Activated T-helper 17 cell treated with anti-CD3 and anti-CD28 coated beads, Interleukin-2, amount 50 U/mL, for 72 hours (primary cell): ENCODE measurements at regions not wholly inside any gene's neighbourhood (a gene's known extent, or its start where the extent isn't known, plus 50 kb on each side); places are given as distances from the start of the nearest gene placed in this dataset.
A peak's percentile ranks its signal among the peaks of the same experiment; 100 is the strongest.
"Not testable (repeated sequence)": the region's sequence is repeated elsewhere in the genome, so short reads cannot be mapped to it uniquely, and the experiment has no call there.

Experiments used
- ATAC-seq: fragments of 150-1000 bp; cut with Tn5 transposase; replicated peaks from 2 replicates; pipeline ENCODE4 v1.10.0; 2021; ENCODE audit warnings: mild to moderate bottlenecking, moderate library complexity
- H3K27ac Mint-ChIP-seq: one replicate; pipeline ENCODE4 v1.8.0; 2022; ENCODE audit warnings: mixed read lengths
- H3K27me3 Mint-ChIP-seq: one replicate; pipeline ENCODE4 v1.8.0; 2022; ENCODE audit warnings: mixed read lengths
- H3K36me3 Mint-ChIP-seq: one replicate; pipeline ENCODE4 v1.8.0; 2022; ENCODE audit warnings: low read depth, mild to moderate bottlenecking, mixed read lengths
- H3K4me1 Mint-ChIP-seq: one replicate; pipeline ENCODE4 v1.8.0; 2022; ENCODE audit warnings: mixed read lengths
- H3K4me3 Mint-ChIP-seq: one replicate; pipeline ENCODE4 v1.8.0; 2022; ENCODE audit warnings: mild to moderate bottlenecking, mixed read lengths
- H3K9me3 Mint-ChIP-seq: one replicate; pipeline ENCODE4 v1.8.0; 2022; ENCODE audit warnings: mixed read lengths

- Mint-ChIP-seq H3K36me3 (peaks cover 75% of the 10 kb centered on the region), H3K27ac (peak overlapping the region; percentile 35), H3K4me3 (no peak overlapping the region), H3K4me1 (peaks cover 15% of the 10 kb centered on the region), H3K27me3 (no peaks in the 10 kb centered on the region), H3K9me3 (no peaks in the 10 kb centered on the region)
- ATAC-seq = peak; percentile 21
Observed at GRCh38 chr16:31708348-31708747, 165.3 kb upstream of the ZNF267 start.

GRCh38 chr16:31709181-31709580, 164.4 kb upstream of the ZNF267 start:
- ATAC-seq = no peak
- H3K27ac Mint-ChIP-seq = peak overlapping the region; percentile 35
- peaks cover 17% of the 10 kb centered on the region for H3K4me1 Mint-ChIP-seq
- H3K9me3 Mint-ChIP-seq = no peaks in the 10 kb centered on the region
- H3K4me3 Mint-ChIP-seq = no peak overlapping the region
- H3K36me3 Mint-ChIP-seq = peaks cover 73% of the 10 kb centered on the region
- no peaks in the 10 kb centered on the region for H3K27me3 Mint-ChIP-seq

- H3K36me3 Mint-ChIP-seq = peaks cover 73% of the 10 kb centered on the region
- no peaks in the 10 kb centered on the region for H3K9me3 Mint-ChIP-seq
- no peaks in the 10 kb centered on the region for H3K27me3 Mint-ChIP-seq
- no peak for ATAC-seq
- no peak overlapping the region for H3K4me3 Mint-ChIP-seq
- H3K27ac Mint-ChIP-seq = peak overlapping the region; percentile 35
- peaks cover 27% of the 10 kb centered on the region for H3K4me1 Mint-ChIP-seq
Observed at GRCh38 chr16:31710134-31710533, 163.5 kb upstream of the ZNF267 start.

- H3K27me3 Mint-ChIP-seq = no peaks in the 10 kb centered on the region
- H3K27ac Mint-ChIP-seq = no peak overlapping the region
Observed at GRCh38 chr16:31710880-31711279, 162.7 kb upstream of the ZNF267 start.

GRCh38 chr16:31711344-31711845, 162.2 kb upstream of the ZNF267 start:
- Mint-ChIP-seq H3K27me3 (no peaks in the 10 kb centered on the region), H3K27ac (no peak overlapping the region), H3K9me3 (no peaks in the 10 kb centered on the region), H3K4me3 (no peak overlapping the region), H3K4me1 (peaks cover 36% of the 10 kb centered on the region), H3K36me3 (peaks cover 73% of the 10 kb centered on the region)
- no peak for ATAC-seq

More at GRCh38 chr16:31710880-31711279, 162.7 kb upstream of the ZNF267 start:
- H3K9me3 Mint-ChIP-seq = no peaks in the 10 kb centered on the region
- H3K4me3 Mint-ChIP-seq = no peak overlapping the region
- peaks cover 34% of the 10 kb centered on the region for H3K4me1 Mint-ChIP-seq
- ATAC-seq = no peak
- H3K36me3 Mint-ChIP-seq = peaks cover 73% of the 10 kb centered on the region

GRCh38 chr16:31712064-31712540, 161.5 kb upstream of the ZNF267 start:
- Mint-ChIP-seq H3K27me3 (no peaks in the 10 kb centered on the region), H3K9me3 (no peaks in the 10 kb centered on the region), H3K4me3 (peak overlapping the region; percentile 83), H3K27ac (peak overlapping the region; percentile 58), H3K36me3 (peaks cover 71% of the 10 kb centered on the region), H3K4me1 (peaks cover 36% of the 10 kb centered on the region)
- ATAC-seq = no peak

- H3K4me3 Mint-ChIP-seq = peak overlapping the region; percentile 83
- H3K4me1 Mint-ChIP-seq = peaks cover 34% of the 10 kb centered on the region
- peak overlapping the region; percentile 99 for H3K27ac Mint-ChIP-seq
- no peaks in the 10 kb centered on the region for H3K27me3 Mint-ChIP-seq
- peaks cover 69% of the 10 kb centered on the region for H3K36me3 Mint-ChIP-seq
- H3K9me3 Mint-ChIP-seq = no peaks in the 10 kb centered on the region
- ATAC-seq = peak; percentile 92
Observed at GRCh38 chr16:31713071-31713944, 160.3 kb upstream of the ZNF267 start.

- Mint-ChIP-seq H3K27ac (peak overlapping the region; percentile 99), H3K36me3 (peaks cover 69% of the 10 kb centered on the region), H3K4me1 (peaks cover 26% of the 10 kb centered on the region), H3K9me3 (no peaks in the 10 kb centered on the region), H3K4me3 (peak overlapping the region; percentile 83), H3K27me3 (no peaks in the 10 kb centered on the region)
- ATAC-seq = no peak
Observed at GRCh38 chr16:31713945-31714902, 159.4 kb upstream of the ZNF267 start.

GRCh38 chr16:31714903-31715504, 158.6 kb upstream of the ZNF267 start:
- ATAC-seq = peak; percentile 29
- peak overlapping the region; percentile 83 for H3K4me3 Mint-ChIP-seq
- H3K36me3 Mint-ChIP-seq = peaks cover 65% of the 10 kb centered on the region

GRCh38 chr16:31715915-31716314, 157.7 kb upstream of the ZNF267 start:
- Mint-ChIP-seq H3K4me1 (peaks cover 32% of the 10 kb centered on the region), H3K4me3 (peak overlapping the region; percentile 83), H3K27ac (peak overlapping the region; percentile 99), H3K27me3 (no peaks in the 10 kb centered on the region), H3K9me3 (no peaks in the 10 kb centered on the region), H3K36me3 (peaks cover 69% of the 10 kb centered on the region)
- no peak for ATAC-seq

More at GRCh38 chr16:31714903-31715504, 158.6 kb upstream of the ZNF267 start:
- Mint-ChIP-seq H3K9me3 (no peaks in the 10 kb centered on the region), H3K27me3 (no peaks in the 10 kb centered on the region), H3K4me1 (peaks cover 26% of the 10 kb centered on the region), H3K27ac (peak overlapping the region; percentile 99)

- Mint-ChIP-seq H3K36me3 (peaks cover 81% of the 10 kb centered on the region), H3K4me1 (peaks cover 26% of the 10 kb centered on the region), H3K9me3 (no peaks in the 10 kb centered on the region), H3K27ac (no peak overlapping the region), H3K4me3 (no peak overlapping the region), H3K27me3 (no peaks in the 10 kb centered on the region)
- ATAC-seq = no peak
Observed at GRCh38 chr16:31718998-31719397, 154.6 kb upstream of the ZNF267 start.

GRCh38 chr16:31727553-31727952, 146.1 kb upstream of the ZNF267 start:
- H3K36me3 Mint-ChIP-seq = peaks cover 98% of the 10 kb centered on the region
- no peaks in the 10 kb centered on the region for H3K27me3 Mint-ChIP-seq
- peak; percentile 52 for ATAC-seq
- H3K4me3 Mint-ChIP-seq = no peak overlapping the region
- peaks cover 3% of the 10 kb centered on the region for H3K4me1 Mint-ChIP-seq
- no peak overlapping the region for H3K27ac Mint-ChIP-seq
- H3K9me3 Mint-ChIP-seq = peaks cover 20% of the 10 kb centered on the region

- Mint-ChIP-seq H3K4me3 (no peak overlapping the region), H3K9me3 (peaks cover 25% of the 10 kb centered on the region), H3K4me1 (no peaks in the 10 kb centered on the region), H3K36me3 (peaks cover 97% of the 10 kb centered on the region), H3K27ac (no peak overlapping the region), H3K27me3 (no peaks in the 10 kb centered on the region)
- no peak for ATAC-seq
Observed at GRCh38 chr16:31734265-31734664, 139.3 kb upstream of the ZNF267 start.

- not testable (repeated sequence) for ATAC-seq, H3K4me1 Mint-ChIP-seq, H3K27me3 Mint-ChIP-seq, H3K27ac Mint-ChIP-seq, H3K4me3 Mint-ChIP-seq
- H3K9me3 Mint-ChIP-seq = peaks cover 54% of the 10 kb centered on the region
- peaks cover 99% of the 10 kb centered on the region for H3K36me3 Mint-ChIP-seq
Observed at GRCh38 chr16:31745098-31745497, 128.5 kb upstream of the ZNF267 start.
